Naive thymus-derived CD4-positive, alpha-beta T cell (primary cell): ENCODE measurements at regions not wholly inside any gene's neighbourhood (a gene's known extent, or its start where the extent isn't known, plus 50 kb on each side); places are given as distances from the start of the nearest gene placed in this dataset.
"Not testable (repeated sequence)": the region's sequence is repeated elsewhere in the genome, so short reads cannot be mapped to it uniquely, and the experiment has no call there.

Source experiments
- ATAC-seq: fragments of 150-1000 bp; cut with Tn5 transposase; 2 replicates; pipeline ENCODE4 v1.10.0; 2021; ENCODE audit warnings: mild to moderate bottlenecking, moderate library complexity
- CTCF ChIA-PET: fragments of 350-600 bp; sonication (Branson Sonifier 250); formaldehyde crosslinking; loops from one replicate; lab custom pipeline; 2021; ENCODE audit warnings: antibody characterized with exemption; lab: Charles Lee
- POLR2A ChIA-PET: fragments of 350-600 bp; sonication (Branson Sonifier 250); formaldehyde crosslinking; loops from one replicate; lab custom pipeline; 2021; ENCODE audit warnings: antibody characterized with exemption, inconsistent platforms; lab: Charles Lee
- DNase-seq, 9 donors: peaks; one replicate each; pipeline versions ENCODE4 v3.0.0 to v3.0.0-alpha.2; 2020 to 2022; ENCODE audit warnings: mixed read lengths in 1 of 9
- H3K27ac ChIP-seq: one replicate; pipeline ENCODE4 v1.7.0; 2013; ENCODE audit warnings: mild to moderate bottlenecking, low read depth, low read length, moderate library complexity
- H3K27me3 ChIP-seq, 2 donors: one replicate each; pipeline ENCODE4 v1.7.0; 2013; ENCODE audit warnings: low read length in 2 of 2, mild to moderate bottlenecking in 2 of 2, moderate library complexity in 2 of 2; ENCODE audit not compliant: control insufficient read depth in 2 of 2, insufficient read depth in 2 of 2
- H3K36me3 ChIP-seq, 3 experiments: 1 replicate in 2 of 3; 2 replicates in 1 of 3; pipeline ENCODE4 v1.7.0; 2013; ENCODE audit warnings: low read length in 3 of 3, mild to moderate bottlenecking in 3 of 3, moderate library complexity in 1 of 3; ENCODE audit not compliant: insufficient read depth in 3 of 3, control insufficient read depth in 2 of 3
- H3K4me1 ChIP-seq, 2 donors: one replicate each; pipeline ENCODE4 v1.7.0; 2013; ENCODE audit warnings: low read length in 2 of 2, mild to moderate bottlenecking in 2 of 2, moderate library complexity in 1 of 2; ENCODE audit not compliant: control insufficient read depth in 2 of 2, insufficient read depth in 2 of 2
- H3K4me3 ChIP-seq: 2 replicates; pipeline ENCODE4 v1.7.0; 2013; ENCODE audit warnings: mild to moderate bottlenecking, low read length
- H3K9me3 ChIP-seq, 3 experiments: 1 replicate in 2 of 3; 2 replicates in 1 of 3; pipeline ENCODE4 v1.7.0; 2013; ENCODE audit warnings: low read length in 3 of 3; ENCODE audit not compliant: control insufficient read depth in 2 of 3
- H3K27ac Mint-ChIP-seq, 9 donors: one replicate each; pipeline ENCODE4 v1.8.0; 2020 to 2022; ENCODE audit warnings: mixed read lengths in 9 of 9, mild to moderate bottlenecking in 8 of 9, moderate library complexity in 5 of 9, inconsistent platforms in 2 of 9
- H3K27me3 Mint-ChIP-seq, 5 donors: one replicate each; pipeline ENCODE4 v1.8.0; 2021 to 2022; ENCODE audit warnings: mixed read lengths in 5 of 5, mild to moderate bottlenecking in 1 of 5
- H3K36me3 Mint-ChIP-seq, 5 donors: one replicate each; pipeline ENCODE4 v1.8.0; 2020 to 2022; ENCODE audit warnings: mixed read lengths in 5 of 5, mild to moderate bottlenecking in 3 of 5, inconsistent platforms in 1 of 5
- H3K4me1 Mint-ChIP-seq, 7 donors: one replicate each; pipeline ENCODE4 v1.8.0; 2020 to 2022; ENCODE audit warnings: mixed read lengths in 7 of 7, mild to moderate bottlenecking in 3 of 7, inconsistent platforms in 1 of 7
- H3K4me3 Mint-ChIP-seq, 10 donors: one replicate each; pipeline ENCODE4 v1.8.0; 2020 to 2022; ENCODE audit warnings: mild to moderate bottlenecking in 10 of 10, mixed read lengths in 10 of 10, moderate library complexity in 6 of 10, inconsistent platforms in 2 of 10
- H3K9me3 Mint-ChIP-seq, 11 donors: one replicate each; pipeline ENCODE4 v1.8.0; 2020 to 2022; ENCODE audit warnings: mixed read lengths in 11 of 11, mild to moderate bottlenecking in 4 of 11, inconsistent platforms in 1 of 11, moderate library complexity in 1 of 11
- intact Hi-C, 2 donors: fragments of 100-400 bp; cut with micrococcal nuclease; formaldehyde crosslinking; loops; one replicate each; pipeline ENCODE4 v1.15.1; 2023

DNA sequence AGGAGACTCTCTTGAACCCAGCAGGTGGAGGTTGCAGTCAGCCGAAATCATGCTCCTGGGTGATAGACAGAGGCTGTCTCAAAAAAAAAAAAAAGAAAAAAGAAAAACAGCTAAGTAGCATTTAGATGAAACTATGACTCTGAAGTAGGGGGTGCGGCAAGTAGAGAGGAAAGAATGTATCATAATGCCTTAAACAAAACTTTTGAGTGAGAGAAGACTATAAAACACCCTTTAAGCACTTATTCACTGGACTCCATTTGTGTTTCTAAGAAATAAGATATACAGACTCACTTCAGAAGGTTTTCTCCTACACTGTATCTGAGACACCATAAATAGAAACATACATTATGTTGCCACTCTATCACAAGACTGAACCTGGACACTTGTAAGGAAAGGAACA lies 78.9 kb upstream of the NBPF20 start:
- H3K36me3 ChIP-seq, H3K4me1 ChIP-seq, POLR2A ChIA-PET, H3K9me3 Mint-ChIP-seq, ATAC-seq, intact Hi-C loops, H3K27me3 Mint-ChIP-seq, H3K27ac Mint-ChIP-seq, H3K4me1 Mint-ChIP-seq, H3K27me3 ChIP-seq, H3K4me3 ChIP-seq, H3K36me3 Mint-ChIP-seq, CTCF ChIA-PET, DNase-seq, H3K4me3 Mint-ChIP-seq, H3K27ac ChIP-seq, H3K9me3 ChIP-seq: not testable (repeated sequence)

DNA sequence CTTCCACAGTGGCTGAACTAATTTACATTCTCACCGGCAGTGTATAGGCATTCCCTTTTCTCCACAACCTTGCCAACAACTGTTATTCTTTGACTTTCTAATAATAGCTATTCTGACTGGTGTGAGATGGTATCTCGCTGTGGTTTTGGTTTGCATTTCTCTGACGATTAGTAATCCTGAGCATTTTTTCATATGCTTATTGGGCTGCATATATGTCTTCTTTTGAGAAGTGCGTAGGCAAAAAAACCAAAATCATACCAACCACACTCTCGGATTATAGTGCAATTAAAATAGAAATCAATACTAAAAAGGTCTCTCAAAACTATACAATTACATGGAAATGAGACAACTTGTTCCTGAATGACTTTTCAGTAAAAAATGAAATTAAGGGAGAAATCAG lies 74.8 kb upstream of the NBPF20 start:
- H3K4me3 Mint-ChIP-seq, H3K4me1 Mint-ChIP-seq, H3K36me3 ChIP-seq, ATAC-seq, H3K27ac Mint-ChIP-seq, DNase-seq, intact Hi-C loops, H3K27ac ChIP-seq, H3K4me1 ChIP-seq, H3K27me3 Mint-ChIP-seq, H3K9me3 Mint-ChIP-seq, H3K36me3 Mint-ChIP-seq, H3K9me3 ChIP-seq, H3K27me3 ChIP-seq, CTCF ChIA-PET, H3K4me3 ChIP-seq, POLR2A ChIA-PET: not testable (repeated sequence)

GRCh38 chr1:145495077-145495871 lies 69.9 kb upstream of the NBPF20 start:
- ATAC-seq, H3K36me3 Mint-ChIP-seq, POLR2A ChIA-PET, H3K4me1 ChIP-seq, CTCF ChIA-PET, H3K27ac ChIP-seq, H3K9me3 ChIP-seq, H3K27me3 ChIP-seq, H3K4me3 ChIP-seq, H3K4me3 Mint-ChIP-seq, H3K36me3 ChIP-seq, H3K27me3 Mint-ChIP-seq, H3K9me3 Mint-ChIP-seq, DNase-seq, H3K4me1 Mint-ChIP-seq, intact Hi-C loops, H3K27ac Mint-ChIP-seq: not testable (repeated sequence)

DNA sequence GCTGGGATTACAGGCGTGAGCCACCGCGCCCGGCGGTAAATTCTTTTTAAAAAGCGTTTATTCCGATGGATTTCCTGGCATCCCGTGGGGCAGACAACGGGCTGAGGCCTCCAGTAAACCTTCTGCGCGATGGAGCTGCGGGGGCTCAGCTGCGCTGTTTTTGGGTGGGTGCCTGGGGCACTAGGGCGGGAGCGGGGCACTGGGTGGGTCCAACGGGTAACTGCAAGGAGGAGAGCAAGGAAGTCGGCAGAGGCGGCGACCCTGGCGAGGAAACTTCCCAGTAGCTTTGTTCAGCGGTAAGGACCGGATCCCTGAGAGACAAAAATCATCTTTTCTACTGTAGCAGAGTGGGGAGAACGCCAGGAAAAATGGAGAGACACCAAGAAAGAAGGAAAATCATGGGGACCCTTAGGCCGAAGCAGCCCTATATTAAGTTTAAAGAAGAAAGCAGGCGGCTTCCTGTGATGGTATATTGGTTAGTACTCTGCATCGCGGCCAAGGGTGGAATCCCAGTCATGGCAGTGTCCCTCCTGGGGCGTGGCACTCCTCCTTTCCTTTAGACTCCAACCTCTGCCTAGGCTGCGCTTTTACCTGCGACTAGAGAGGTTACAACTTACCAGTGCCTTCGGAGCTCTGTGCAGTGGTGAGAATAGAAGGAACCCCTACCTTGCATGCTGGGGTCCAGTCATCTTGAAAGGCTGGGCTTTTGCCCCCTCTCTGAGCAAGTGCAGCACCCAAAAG lies 63.0 kb upstream of the NBPF20 start:
- H3K27me3 ChIP-seq, H3K36me3 ChIP-seq, H3K9me3 Mint-ChIP-seq, H3K4me1 ChIP-seq, ATAC-seq, intact Hi-C loops, H3K27ac Mint-ChIP-seq, H3K27ac ChIP-seq, H3K4me3 ChIP-seq, POLR2A ChIA-PET, H3K4me1 Mint-ChIP-seq, H3K9me3 ChIP-seq, H3K36me3 Mint-ChIP-seq, CTCF ChIA-PET, DNase-seq: not testable (repeated sequence)
- Mint-ChIP-seq H3K4me3 (peak overlapping the region in 3 of 10 donors; percentile 13 to 75 (median 65)), H3K27me3 (peaks cover 0 to 16% (median 6%) of the 10 kb centered on the region in 5 donors)

- peak overlapping the region in 7 of 10 donors; percentile 23 to 75 (median 65) for H3K4me3 Mint-ChIP-seq
- DNase-seq (peak in 1 of 9 donors; percentile 1), ATAC-seq (peak; percentile 16)
- peaks cover 0 to 21% (median 11%) of the 10 kb centered on the region in 5 donors for H3K27me3 Mint-ChIP-seq
- H3K36me3 Mint-ChIP-seq, H3K4me1 ChIP-seq, H3K27me3 ChIP-seq, H3K9me3 ChIP-seq, H3K4me1 Mint-ChIP-seq, CTCF ChIA-PET, H3K4me3 ChIP-seq, H3K9me3 Mint-ChIP-seq, H3K27ac Mint-ChIP-seq, POLR2A ChIA-PET, H3K36me3 ChIP-seq, intact Hi-C loops, H3K27ac ChIP-seq: not testable (repeated sequence)
Measured at GRCh38 chr1:145487156-145487555, 61.8 kb upstream of the NBPF20 start.

GRCh38 chr1:145484257-145484656 lies 58.9 kb upstream of the NBPF20 start:
- H3K4me1 Mint-ChIP-seq, H3K27me3 ChIP-seq, H3K9me3 ChIP-seq, intact Hi-C loops, POLR2A ChIA-PET, DNase-seq, H3K4me3 Mint-ChIP-seq, H3K27ac ChIP-seq, H3K4me3 ChIP-seq, CTCF ChIA-PET, H3K36me3 ChIP-seq, H3K9me3 Mint-ChIP-seq, H3K4me1 ChIP-seq, H3K36me3 Mint-ChIP-seq, H3K27ac Mint-ChIP-seq: not testable (repeated sequence)
- ATAC-seq: peak; percentile 64
- peaks cover 0 to 17% (median 11%) of the 10 kb centered on the region in 5 donors for H3K27me3 Mint-ChIP-seq
